B cell (primary cell): ENCODE measurements at regions not wholly inside any gene's neighbourhood (a gene's known extent, or its start where the extent isn't known, plus 50 kb on each side); places are given as distances from the start of the nearest gene placed in this dataset.

Source experiments
- ATAC-seq: fragments of 200-7000 bp; cut with Tn5 transposase; one replicate; pipeline ENCODE4 v1.10.0; 2021; ENCODE audit warnings: low read depth, mild to moderate bottlenecking, moderate number of reproducible peaks, moderate library complexity
- CTCF ChIA-PET: fragments of 350-600 bp; sonication (Branson Sonifier 250); formaldehyde crosslinking; loops from one replicate; lab custom pipeline; 2021; ENCODE audit warnings: antibody characterized with exemption, inconsistent platforms; lab: Charles Lee
- POLR2A ChIA-PET: fragments of 350-600 bp; sonication (Branson Sonifier 250); formaldehyde crosslinking; loops from one replicate; lab custom pipeline; 2021; ENCODE audit warnings: antibody characterized with exemption; lab: Charles Lee
- DNase-seq: peaks from one replicate; pipeline ENCODE4 v3.0.0; 2013
- H2AFZ ChIP-seq: 2 replicates; pipeline ENCODE4 v1.6.1; 2012; ENCODE audit warnings: mild to moderate bottlenecking, low read depth, low read length; ENCODE audit not compliant: insufficient read depth, poor library complexity, severe bottlenecking
- H3K27ac ChIP-seq, 2 donors: 1 replicate in 1 of 2; 2 replicates in 1 of 2; pipeline ENCODE4 v1.5.1; 2012 to 2013; ENCODE audit warnings: low read length in 2 of 2, mild to moderate bottlenecking in 2 of 2, moderate library complexity in 1 of 2
- H3K27me3 ChIP-seq, 4 experiments: fragments of 200-600 bp in 1 of 4; sonication (generic) in 1 of 4; replicated peaks in 1 of 4; 1 replicate in 2 of 4; 2 replicates in 2 of 4; pipeline versions ENCODE4 v1.6.1 to v1.7.0; 2013 to 2016; ENCODE audit warnings: low read length in 3 of 4, mild to moderate bottlenecking in 2 of 4, mixed read lengths in 1 of 4, moderate library complexity in 1 of 4; ENCODE audit not compliant: insufficient read depth in 4 of 4, control insufficient read depth in 3 of 4; ENCODE audit errors: control extremely low read depth in 1 of 4
- H3K36me3 ChIP-seq, 2 experiments: replicated peaks in 1 of 2; 1 replicate in 1 of 2; 2 replicates in 1 of 2; pipeline versions ENCODE4 v1.6.1 to v1.7.1; 2013; ENCODE audit warnings: low read length in 1 of 2; ENCODE audit not compliant: insufficient read depth in 2 of 2, control insufficient read depth in 1 of 2; ENCODE audit errors: control extremely low read depth in 1 of 2, extremely low read depth in 1 of 2
- H3K4me1 ChIP-seq, 2 donors: fragments of 200-600 bp in 1 of 2; sonication (generic) in 1 of 2; 1 replicate in 1 of 2; 2 replicates in 1 of 2; pipeline versions ENCODE4 v1.5.1 to v1.6.1; 2013 to 2017; ENCODE audit warnings: low read length in 2 of 2; ENCODE audit not compliant: control insufficient read depth in 2 of 2, insufficient read depth in 2 of 2
- H3K4me2 ChIP-seq: replicated peaks from 2 replicates; pipeline ENCODE3; 2012; ENCODE audit warnings: mild to moderate bottlenecking, low read depth, low read length; ENCODE audit not compliant: poor library complexity, severe bottlenecking
- H3K4me3 ChIP-seq, 5 experiments: fragments of 200-600 bp in 1 of 5; sonication (generic) in 1 of 5; 1 replicate in 3 of 5; 2 replicates in 2 of 5; pipeline versions ENCODE4 v1.5.1 to v1.7.0; 2011 to 2016; ENCODE audit warnings: low read length in 4 of 5, mild to moderate bottlenecking in 4 of 5, low read depth in 2 of 5, control low read depth in 1 of 5, moderate library complexity in 1 of 5; ENCODE audit not compliant: insufficient read depth in 1 of 5; ENCODE audit errors: control extremely low read depth in 1 of 5, extremely low read depth in 1 of 5
- H3K79me2 ChIP-seq: fragments of 200-600 bp; sonication (generic); one replicate; pipeline ENCODE4 v1.6.0; 2016; ENCODE audit warnings: low read length; ENCODE audit not compliant: control insufficient read depth, insufficient read depth
- H3K9ac ChIP-seq: fragments of 200-600 bp; sonication (generic); 2 replicates; pipeline ENCODE4 v1.6.1; 2017; ENCODE audit warnings: mild to moderate bottlenecking, low read length, moderate library complexity
- H3K9me3 ChIP-seq, 3 donors: one replicate each; pipeline versions ENCODE4 v1.6.1 to v1.7.1; 2013; ENCODE audit warnings: low read length in 2 of 3; ENCODE audit not compliant: control insufficient read depth in 2 of 3, insufficient read depth in 1 of 3; ENCODE audit errors: control extremely low read depth in 1 of 3
- H4K20me1 ChIP-seq: 2 replicates; pipeline ENCODE4 v1.6.0; 2012; ENCODE audit warnings: mild to moderate bottlenecking, low read length; ENCODE audit not compliant: insufficient read depth, control insufficient read depth, poor library complexity, severe bottlenecking
- H3K27ac Mint-ChIP-seq: one replicate; pipeline ENCODE4 v1.8.0; 2021; ENCODE audit warnings: mixed read lengths
- H3K27me3 Mint-ChIP-seq: one replicate; pipeline ENCODE4 v1.8.0; 2021; ENCODE audit warnings: mixed read lengths
- H3K4me1 Mint-ChIP-seq: one replicate; pipeline ENCODE4 v1.8.0; 2021; ENCODE audit warnings: mixed read lengths
- H3K4me3 Mint-ChIP-seq: one replicate; pipeline ENCODE4 v1.8.0; 2021; ENCODE audit warnings: mixed read lengths
- H3K9me3 Mint-ChIP-seq: one replicate; pipeline ENCODE4 v1.8.0; 2022; ENCODE audit warnings: mixed read lengths; ENCODE audit not compliant: insufficient read depth
- CTCF ChIP-seq: fragments of 200-600 bp; IDR thresholded peaks from one replicate; pipeline ENCODE4 v1.8.0; 2022; ENCODE audit warnings: antibody characterized with exemption, mild to moderate bottlenecking
- EZH2 ChIP-seq: IDR thresholded peaks from 2 replicates; pipeline ENCODE4 v1.6.1; 2012; ENCODE audit warnings: borderline replicate concordance, low read depth, mild to moderate bottlenecking, moderate library complexity, low read length; ENCODE audit not compliant: insufficient read depth, poor library complexity, severe bottlenecking
- WGBS: methylation state at CpG from one replicate; pipeline ENCODE4 v1.1.5; 2013; ENCODE audit warnings: missing lambda C conversion rate; ENCODE audit not compliant: insufficient coverage; 5-methylcytosine and 5-hydroxymethylcytosine counted together
- intact Hi-C: fragments of 100-400 bp; cut with micrococcal nuclease; formaldehyde crosslinking; loops from one replicate; pipeline ENCODE4 v1.10.0; 2022

GRCh38 chr10:9987197-9987596 lies 1030.5 kb upstream of the CELF2 start:
- WGBS, result 96% methylated on average over 4 of the region's 5 CpGs
- no peaks in the 10 kb centered on the region for H3K27me3 ChIP-seq
- no peaks in the 10 kb centered on the region for H3K4me1 ChIP-seq
- DNase-seq (no peak), ATAC-seq (no peak)
- Mint-ChIP-seq H3K9me3 (no peaks in the 10 kb centered on the region), H3K4me1 (no peaks in the 10 kb centered on the region), H3K27ac (no peak overlapping the region), H3K4me3 (no peak overlapping the region), H3K27me3 (no peaks in the 10 kb centered on the region)
- no peak overlapping the region for H3K4me3 ChIP-seq
- H3K79me2 ChIP-seq, result no peaks in the 10 kb centered on the region
- peaks cover 0 to 5% (median 0%) of the 10 kb centered on the region in 3 donors for H3K9me3 ChIP-seq
- H3K4me2 ChIP-seq, result no peak overlapping the region
- H2AFZ ChIP-seq, result no peak overlapping the region
- H3K9ac ChIP-seq, result no peak overlapping the region
- no peaks in the 10 kb centered on the region for H4K20me1 ChIP-seq
- intact Hi-C loops, result no loop called here
- H3K27ac ChIP-seq, result no peak overlapping the region
- TF ChIP-seq CTCF (no peak), EZH2 (no peak)
- POLR2A ChIA-PET, result no interaction called here
- CTCF ChIA-PET, result no interaction called here
- H3K36me3 ChIP-seq, result no peaks in the 10 kb centered on the region

- H3K36me3 ChIP-seq, result no peaks in the 10 kb centered on the region
- H3K4me3 Mint-ChIP-seq, result no peak overlapping the region
- ATAC-seq (no peak), DNase-seq (no peak)
- H3K9me3 Mint-ChIP-seq, result no peaks in the 10 kb centered on the region
- no peak overlapping the region for H3K27ac Mint-ChIP-seq
- H3K4me1 Mint-ChIP-seq, result no peaks in the 10 kb centered on the region
- no peaks in the 10 kb centered on the region for H3K79me2 ChIP-seq
- WGBS, result 85% methylated on average over 10 of the region's 11 CpGs
- intact Hi-C loops, result no loop called here
- no peak overlapping the region for H2AFZ ChIP-seq
- no peaks in the 10 kb centered on the region for H4K20me1 ChIP-seq
- H3K27ac ChIP-seq, result no peak overlapping the region
- no peak overlapping the region for H3K9ac ChIP-seq
- H3K27me3 Mint-ChIP-seq, result no peaks in the 10 kb centered on the region
- no peak overlapping the region for H3K4me3 ChIP-seq
- no peaks in the 10 kb centered on the region for H3K27me3 ChIP-seq
- no peak for TF ChIP-seq EZH2
- no peak for TF ChIP-seq CTCF
- ChIA-PET CTCF (no interaction called here), POLR2A (no interaction called here)
- H3K4me1 ChIP-seq, result no peaks in the 10 kb centered on the region
- no peaks in the 10 kb centered on the region for H3K9me3 ChIP-seq
- no peak overlapping the region for H3K4me2 ChIP-seq
These were observed 1025.0 kb upstream of the CELF2 start for GRCh38 chr10:9992661-9993060.
